ENCODE measurements at regions not wholly inside any gene's neighbourhood (a gene's known extent, or its start where the extent isn't known, plus 50 kb on each side); places are given as distances from the start of the nearest gene placed in this dataset.
"Not testable (repeated sequence)": the region's sequence is repeated elsewhere in the genome, so short reads cannot be mapped to it uniquely, and the experiment has no call there.

DNA sequence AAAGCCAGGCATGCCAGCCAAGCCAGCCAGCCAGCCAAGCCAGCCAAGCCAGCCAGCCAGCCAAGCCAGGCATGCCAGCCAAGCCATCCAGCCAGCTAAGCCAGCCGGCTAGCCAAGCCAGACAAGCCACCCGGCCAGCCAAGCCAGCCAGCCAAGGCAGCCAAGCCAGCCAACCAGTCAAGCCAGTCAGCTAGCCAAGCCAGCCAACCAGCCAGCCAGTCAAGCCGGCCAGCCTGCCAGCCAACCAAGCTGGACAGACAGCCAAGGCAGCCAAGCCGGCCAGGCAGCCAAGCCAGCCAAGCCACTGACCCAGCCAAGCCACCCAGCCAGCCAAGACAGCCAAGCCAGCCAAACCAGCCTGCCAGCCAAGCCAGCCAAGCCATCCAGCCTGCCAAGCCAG is 326.9 kb upstream of the PLGLB2 start:
- H3K27me3 ChIP-seq (ENCODE audit: insufficient read depth, low read depth); H3K9ac ChIP-seq; H3K4me2 ChIP-seq; H3K79me2 ChIP-seq (ENCODE audit: insufficient read depth, low read depth); H4K20me1 ChIP-seq (ENCODE audit: insufficient read depth); H3K27ac ChIP-seq; H3K36me3 ChIP-seq (ENCODE audit: insufficient read depth); H3K4me3 ChIP-seq (IDR thresholded peaks at IDR 0.05; ENCODE audit: insufficient read depth, low read depth, low read length); H2AFZ ChIP-seq (ENCODE audit: low read depth); H3K4me1 ChIP-seq (ENCODE audit: low read depth, poor library complexity, severe bottlenecking): not testable (repeated sequence)

DNA sequence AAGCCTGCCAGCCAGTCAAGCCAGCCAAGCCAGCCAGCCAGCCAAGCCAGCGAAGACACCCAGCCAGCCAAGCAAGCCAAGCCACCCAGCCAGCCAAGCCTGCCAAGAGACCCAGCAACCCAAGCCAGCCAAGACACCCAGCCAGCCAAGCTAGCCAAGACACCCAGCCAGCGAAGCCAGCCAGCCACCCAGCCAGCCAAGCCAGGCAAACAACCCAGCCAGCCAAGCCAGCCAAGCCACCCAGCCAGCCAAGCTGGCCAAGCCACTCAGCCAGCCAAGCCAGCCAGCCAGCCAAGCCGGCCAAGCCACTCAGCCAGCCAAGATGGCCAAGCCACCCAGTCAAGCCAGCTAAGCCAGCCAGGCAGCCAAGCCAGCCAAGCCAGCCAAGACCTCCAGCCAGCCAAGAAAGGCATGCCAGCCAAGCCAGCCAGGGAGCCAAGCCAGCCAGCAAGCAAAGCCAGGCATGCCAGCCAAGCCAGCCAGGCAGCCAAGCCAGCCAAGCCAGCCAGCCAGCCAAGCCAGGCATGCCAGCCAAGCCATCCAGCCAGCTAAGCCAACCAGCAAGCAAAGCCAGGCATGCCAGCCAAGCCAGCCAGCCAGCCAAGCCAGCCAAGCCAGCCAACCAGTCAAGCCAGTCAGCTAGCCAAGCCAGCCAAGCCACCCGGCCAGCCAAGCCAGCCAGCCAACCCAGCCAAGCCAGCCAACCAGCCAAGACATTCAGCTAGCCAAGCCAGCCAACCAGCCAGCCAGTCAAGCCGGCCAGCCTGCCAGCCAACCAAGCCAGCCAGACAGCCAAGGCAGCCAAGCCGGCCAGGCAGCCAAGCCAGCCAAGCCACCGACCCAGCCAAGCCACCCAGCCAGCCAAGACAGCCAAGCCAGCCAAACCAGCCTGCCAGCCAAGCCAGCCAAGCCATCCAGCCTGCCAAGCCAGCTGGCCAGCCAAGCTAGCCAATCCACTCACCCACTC is 323.8 kb upstream of the PLGLB2 start:
- H3K27ac ChIP-seq; H3K4me2 ChIP-seq; H4K20me1 ChIP-seq (ENCODE audit: insufficient read depth); H3K4me1 ChIP-seq (ENCODE audit: low read depth, poor library complexity, severe bottlenecking); H3K4me3 ChIP-seq (IDR thresholded peaks at IDR 0.05; ENCODE audit: insufficient read depth, low read depth, low read length); H3K36me3 ChIP-seq (ENCODE audit: insufficient read depth); H2AFZ ChIP-seq (ENCODE audit: low read depth); H3K9ac ChIP-seq; H3K27me3 ChIP-seq (ENCODE audit: insufficient read depth, low read depth); H3K79me2 ChIP-seq (ENCODE audit: insufficient read depth, low read depth): not testable (repeated sequence)

DNA sequence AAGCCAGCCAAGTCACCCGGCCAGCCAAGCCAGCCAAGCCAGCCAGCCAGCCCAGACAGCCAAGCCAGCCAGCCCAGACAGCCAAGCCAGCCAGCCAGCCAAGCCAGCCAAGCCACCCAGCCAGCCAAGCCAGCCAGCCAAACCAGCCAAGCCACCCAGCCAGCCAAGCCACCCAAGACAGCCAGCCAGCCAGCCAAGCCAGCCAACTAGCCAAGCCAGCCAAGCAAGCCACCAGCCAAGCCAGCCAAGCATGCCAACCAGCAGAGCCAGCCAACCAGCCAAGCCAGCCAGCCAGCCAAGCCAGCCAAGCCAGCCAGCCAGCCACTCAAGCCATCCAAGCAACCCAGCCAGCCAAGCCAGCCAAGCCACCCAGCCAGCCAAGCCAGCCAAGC is 323.1 kb upstream of the PLGLB2 start:
- H4K20me1 ChIP-seq (ENCODE audit: insufficient read depth); H2AFZ ChIP-seq (ENCODE audit: low read depth); H3K4me3 ChIP-seq (IDR thresholded peaks at IDR 0.05; ENCODE audit: insufficient read depth, low read depth, low read length); H3K4me2 ChIP-seq; H3K27ac ChIP-seq; H3K27me3 ChIP-seq (ENCODE audit: insufficient read depth, low read depth); H3K4me1 ChIP-seq (ENCODE audit: low read depth, poor library complexity, severe bottlenecking); H3K9ac ChIP-seq; H3K36me3 ChIP-seq (ENCODE audit: insufficient read depth); H3K79me2 ChIP-seq (ENCODE audit: insufficient read depth, low read depth): not testable (repeated sequence)

DNA sequence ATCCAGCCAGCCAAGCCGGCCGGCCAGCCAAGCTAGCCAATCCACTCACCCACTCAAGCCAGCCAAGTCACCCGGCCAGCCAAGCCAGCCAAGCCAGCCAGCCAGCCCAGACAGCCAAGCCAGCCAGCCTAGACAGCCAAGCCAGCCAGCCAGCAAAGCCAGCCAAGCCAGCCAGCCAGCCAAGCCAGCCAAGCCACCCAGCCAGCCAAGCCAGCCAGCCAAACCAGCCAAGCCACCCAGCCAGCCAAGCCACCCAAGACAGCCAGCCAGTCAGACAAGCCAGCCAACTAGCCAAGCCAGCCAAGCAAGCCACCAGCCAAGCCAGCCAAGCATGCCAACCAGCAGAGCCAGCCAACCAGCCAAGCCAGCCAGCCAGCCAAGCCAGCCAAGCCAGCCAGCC is 322.7 kb upstream of the PLGLB2 start:
- not testable (repeated sequence) for H3K4me1 ChIP-seq (ENCODE audit: low read depth, poor library complexity, severe bottlenecking); H3K4me2 ChIP-seq; H3K4me3 ChIP-seq (IDR thresholded peaks at IDR 0.05; ENCODE audit: insufficient read depth, low read depth, low read length); H3K79me2 ChIP-seq (ENCODE audit: insufficient read depth, low read depth); H3K27me3 ChIP-seq (ENCODE audit: insufficient read depth, low read depth); H3K36me3 ChIP-seq (ENCODE audit: insufficient read depth); H2AFZ ChIP-seq (ENCODE audit: low read depth); H3K27ac ChIP-seq; H4K20me1 ChIP-seq (ENCODE audit: insufficient read depth); H3K9ac ChIP-seq

DNA sequence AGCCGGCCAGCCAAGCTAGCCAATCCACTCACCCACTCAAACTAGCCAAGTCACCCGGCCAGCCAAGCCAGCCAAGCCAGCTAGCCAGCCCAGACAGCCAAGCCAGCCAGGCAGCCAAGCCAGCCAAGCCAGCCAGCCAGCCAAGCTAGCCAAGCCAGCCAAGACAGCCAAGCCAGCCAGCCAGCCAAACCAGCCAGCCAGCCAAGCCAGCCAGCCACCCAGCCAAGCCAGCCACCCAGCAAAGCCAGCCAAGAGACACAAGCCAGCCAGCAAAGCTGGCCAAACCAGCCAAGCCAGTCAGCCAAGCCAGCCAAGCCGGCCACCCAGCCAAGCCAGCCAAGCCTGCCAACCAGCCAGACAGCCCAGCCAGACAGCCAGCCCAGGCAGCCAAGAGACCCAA is 322.2 kb upstream of the PLGLB2 start:
- not testable (repeated sequence) for H3K9ac ChIP-seq; H3K4me1 ChIP-seq (ENCODE audit: low read depth, poor library complexity, severe bottlenecking); H2AFZ ChIP-seq (ENCODE audit: low read depth); H3K79me2 ChIP-seq (ENCODE audit: insufficient read depth, low read depth); H3K4me2 ChIP-seq; H3K27ac ChIP-seq; H3K27me3 ChIP-seq (ENCODE audit: insufficient read depth, low read depth); H3K4me3 ChIP-seq (IDR thresholded peaks at IDR 0.05; ENCODE audit: insufficient read depth, low read depth, low read length); H4K20me1 ChIP-seq (ENCODE audit: insufficient read depth); H3K36me3 ChIP-seq (ENCODE audit: insufficient read depth)

DNA sequence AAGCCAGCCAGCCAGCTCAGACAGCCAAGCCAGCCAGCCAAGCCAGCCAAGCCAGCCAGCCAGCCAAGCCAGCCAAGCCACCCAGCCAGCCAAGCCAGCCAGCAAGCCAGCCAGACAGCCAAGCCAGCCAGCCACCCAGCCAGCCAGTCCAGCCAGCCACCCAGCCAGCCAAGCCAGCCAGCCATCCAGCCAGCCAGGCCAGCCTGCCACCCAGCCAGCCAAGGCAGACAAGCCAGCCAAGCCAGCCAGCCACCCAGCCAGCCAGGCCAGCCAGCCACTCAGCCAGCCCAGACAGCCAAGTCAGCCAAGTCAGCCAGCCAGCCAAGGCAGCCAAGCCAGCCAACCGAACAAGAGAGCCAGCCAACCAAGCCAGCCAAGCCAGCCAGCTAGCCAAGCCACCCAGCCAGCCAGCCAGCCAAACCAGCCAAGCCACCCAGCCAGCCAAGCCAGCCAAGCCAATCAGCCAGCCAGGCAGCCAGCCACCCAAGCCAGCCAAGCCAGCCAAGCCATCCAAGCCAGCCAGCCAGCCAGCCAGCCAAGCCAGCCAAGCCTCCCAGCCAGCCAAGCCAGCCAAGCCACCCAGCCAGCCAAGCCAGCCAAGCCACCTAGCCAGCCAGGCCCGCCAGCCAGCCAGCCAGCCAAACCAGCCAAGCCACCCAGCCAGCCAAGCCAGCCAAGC is 319.3 kb upstream of the PLGLB2 start:
- H3K9ac ChIP-seq; H3K4me2 ChIP-seq; H3K27me3 ChIP-seq (ENCODE audit: insufficient read depth, low read depth); H2AFZ ChIP-seq (ENCODE audit: low read depth); H3K79me2 ChIP-seq (ENCODE audit: insufficient read depth, low read depth); H3K36me3 ChIP-seq (ENCODE audit: insufficient read depth); H4K20me1 ChIP-seq (ENCODE audit: insufficient read depth); H3K4me3 ChIP-seq (IDR thresholded peaks at IDR 0.05; ENCODE audit: insufficient read depth, low read depth, low read length); H3K27ac ChIP-seq; H3K4me1 ChIP-seq (ENCODE audit: low read depth, poor library complexity, severe bottlenecking): not testable (repeated sequence)

DNA sequence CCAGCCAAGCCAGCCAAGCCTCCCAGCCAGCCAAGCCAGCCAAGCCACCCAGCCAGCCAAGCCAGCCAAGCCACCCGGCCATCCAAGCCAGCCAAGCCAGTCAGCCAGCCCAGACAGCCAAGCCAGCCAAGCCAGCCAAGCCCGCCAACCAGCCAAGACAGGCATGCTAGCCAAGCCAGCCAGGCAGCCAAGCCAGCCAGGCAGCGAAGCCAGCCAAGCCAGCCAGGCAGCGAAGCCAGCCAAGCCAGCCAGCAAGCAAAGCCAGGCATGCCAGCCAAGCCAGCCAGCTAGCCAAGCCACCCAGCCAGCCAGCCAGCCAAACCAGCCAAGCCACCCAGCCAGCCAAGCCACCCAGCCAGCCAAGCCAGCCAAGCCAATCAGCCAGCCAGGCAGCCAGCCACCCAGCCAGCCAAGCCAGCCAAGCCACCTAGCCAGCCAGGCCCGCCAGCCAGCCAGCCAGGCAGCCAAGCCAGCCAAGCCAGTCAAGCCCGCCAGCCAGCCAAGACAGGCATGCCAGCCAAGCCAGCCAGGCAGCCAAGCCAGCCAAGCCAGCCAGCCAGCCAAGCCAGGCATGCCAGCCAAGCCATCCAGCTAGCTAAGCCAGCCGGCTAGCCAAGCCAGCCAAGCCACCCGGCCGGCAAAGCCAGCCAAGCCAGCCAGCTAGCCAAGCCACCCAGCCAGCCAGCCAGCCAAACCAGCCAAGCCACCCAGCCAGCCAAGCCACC is 318.5 kb upstream of the PLGLB2 start:
- H3K9ac ChIP-seq; H3K4me2 ChIP-seq; H3K27ac ChIP-seq; H3K4me3 ChIP-seq (IDR thresholded peaks at IDR 0.05; ENCODE audit: insufficient read depth, low read depth, low read length); H4K20me1 ChIP-seq (ENCODE audit: insufficient read depth); H3K4me1 ChIP-seq (ENCODE audit: low read depth, poor library complexity, severe bottlenecking); H2AFZ ChIP-seq (ENCODE audit: low read depth); H3K79me2 ChIP-seq (ENCODE audit: insufficient read depth, low read depth); H3K36me3 ChIP-seq (ENCODE audit: insufficient read depth); H3K27me3 ChIP-seq (ENCODE audit: insufficient read depth, low read depth): not testable (repeated sequence)

DNA sequence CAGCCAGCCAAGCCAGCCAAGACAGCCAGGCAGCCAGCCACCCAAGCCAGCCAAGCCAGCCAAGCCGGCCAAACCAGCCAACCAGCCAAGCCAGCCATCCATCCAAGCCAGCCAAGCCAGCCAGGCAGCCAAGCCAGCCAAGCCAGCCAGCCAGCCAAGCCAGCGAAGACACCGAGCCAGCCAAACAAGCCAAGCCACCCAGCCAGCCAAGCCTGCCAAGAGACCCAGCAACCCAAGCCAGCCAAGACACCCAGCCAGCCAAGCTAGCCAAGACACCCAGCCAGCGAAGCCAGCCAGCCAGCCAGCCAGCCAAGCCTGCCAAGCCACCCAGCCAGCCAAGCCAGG is 318.0 kb upstream of the PLGLB2 start:
- not testable (repeated sequence) for H3K79me2 ChIP-seq (ENCODE audit: insufficient read depth, low read depth); H3K9ac ChIP-seq; H3K27ac ChIP-seq; H3K4me1 ChIP-seq (ENCODE audit: low read depth, poor library complexity, severe bottlenecking); H3K4me3 ChIP-seq (IDR thresholded peaks at IDR 0.05; ENCODE audit: insufficient read depth, low read depth, low read length); H3K27me3 ChIP-seq (ENCODE audit: insufficient read depth, low read depth); H3K4me2 ChIP-seq; H2AFZ ChIP-seq (ENCODE audit: low read depth); H3K36me3 ChIP-seq (ENCODE audit: insufficient read depth); H4K20me1 ChIP-seq (ENCODE audit: insufficient read depth)

DNA sequence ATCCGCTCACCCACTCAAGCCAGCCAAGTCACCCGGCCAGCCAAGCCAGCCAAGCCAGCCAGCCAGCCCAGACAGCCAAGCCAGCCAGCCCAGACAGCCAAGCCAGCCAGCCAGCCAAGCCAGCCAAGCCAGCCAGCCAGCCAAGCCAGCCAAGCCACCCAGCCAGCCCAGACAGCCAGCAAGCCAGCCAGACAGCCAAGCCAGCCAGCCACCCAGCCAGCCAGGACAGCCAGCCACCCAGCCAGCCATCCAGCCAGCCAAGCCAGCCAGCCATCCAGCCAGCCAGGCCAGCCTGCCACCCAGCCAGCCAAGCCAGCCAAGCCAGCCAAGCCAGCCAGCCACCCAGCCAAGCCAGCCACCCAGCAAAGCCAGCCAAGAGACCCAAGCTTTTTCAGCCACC is 316.8 kb upstream of the PLGLB2 start:
- H3K4me1 ChIP-seq (ENCODE audit: low read depth, poor library complexity, severe bottlenecking); H3K27ac ChIP-seq; H3K9ac ChIP-seq; H3K4me3 ChIP-seq (IDR thresholded peaks at IDR 0.05; ENCODE audit: insufficient read depth, low read depth, low read length); H3K36me3 ChIP-seq (ENCODE audit: insufficient read depth); H2AFZ ChIP-seq (ENCODE audit: low read depth); H3K79me2 ChIP-seq (ENCODE audit: insufficient read depth, low read depth); H4K20me1 ChIP-seq (ENCODE audit: insufficient read depth); H3K27me3 ChIP-seq (ENCODE audit: insufficient read depth, low read depth); H3K4me2 ChIP-seq: not testable (repeated sequence)
